Muscle layer of colon (tissue), 2 donors: ENCODE measurements at regions not wholly inside any gene's neighbourhood (a gene's known extent, or its start where the extent isn't known, plus 50 kb on each side); places are given as distances from the start of the nearest gene placed in this dataset.
A peak's percentile ranks its signal among the peaks of the same experiment; 100 is the strongest.

Source experiments
- H3K27ac ChIP-seq: one replicate; pipeline ENCODE4 v1.7.0; 2013; ENCODE audit warnings: low read depth, mild to moderate bottlenecking, low read length, moderate library complexity
- H3K27me3 ChIP-seq, 2 donors: one replicate each; pipeline ENCODE4 v1.7.0; 2013; ENCODE audit warnings: low read length in 2 of 2, mild to moderate bottlenecking in 2 of 2; ENCODE audit not compliant: insufficient read depth in 2 of 2, control insufficient read depth in 1 of 2
- H3K36me3 ChIP-seq: one replicate; pipeline ENCODE4 v1.7.0; 2013; ENCODE audit warnings: mild to moderate bottlenecking, low read length; ENCODE audit not compliant: insufficient read depth
- H3K4me1 ChIP-seq: one replicate; pipeline ENCODE4 v1.7.0; 2013; ENCODE audit warnings: mild to moderate bottlenecking, low read length; ENCODE audit not compliant: insufficient read depth
- H3K4me3 ChIP-seq, 2 donors: one replicate each; pipeline ENCODE4 v1.7.0; 2013; ENCODE audit warnings: low read length in 2 of 2, low read depth in 1 of 2, mild to moderate bottlenecking in 1 of 2, moderate library complexity in 1 of 2
- H3K9ac ChIP-seq: one replicate; pipeline ENCODE4 v1.7.0; 2013; ENCODE audit warnings: low read length
- H3K9me3 ChIP-seq: one replicate; pipeline ENCODE4 v1.7.0; 2013; ENCODE audit warnings: mild to moderate bottlenecking, low read length
- donor health status: abdominal sarcoma.
- donor health status: Adenocarcinoma of cecum.

- peaks cover 19% of the 10 kb centered on the region for H3K4me1 ChIP-seq
- no peaks in the 10 kb centered on the region for H3K36me3 ChIP-seq
- no peak overlapping the region for H3K9ac ChIP-seq
- H3K27me3 ChIP-seq: no peaks in the 10 kb centered on the region
- peak overlapping the region; percentile 42 for H3K27ac ChIP-seq
- H3K4me3 ChIP-seq: no peak overlapping the region
- no peaks in the 10 kb centered on the region for H3K9me3 ChIP-seq
Measured at GRCh38 chr17:71180801-71181385, 939.9 kb upstream of the SOX9 start.

DNA sequence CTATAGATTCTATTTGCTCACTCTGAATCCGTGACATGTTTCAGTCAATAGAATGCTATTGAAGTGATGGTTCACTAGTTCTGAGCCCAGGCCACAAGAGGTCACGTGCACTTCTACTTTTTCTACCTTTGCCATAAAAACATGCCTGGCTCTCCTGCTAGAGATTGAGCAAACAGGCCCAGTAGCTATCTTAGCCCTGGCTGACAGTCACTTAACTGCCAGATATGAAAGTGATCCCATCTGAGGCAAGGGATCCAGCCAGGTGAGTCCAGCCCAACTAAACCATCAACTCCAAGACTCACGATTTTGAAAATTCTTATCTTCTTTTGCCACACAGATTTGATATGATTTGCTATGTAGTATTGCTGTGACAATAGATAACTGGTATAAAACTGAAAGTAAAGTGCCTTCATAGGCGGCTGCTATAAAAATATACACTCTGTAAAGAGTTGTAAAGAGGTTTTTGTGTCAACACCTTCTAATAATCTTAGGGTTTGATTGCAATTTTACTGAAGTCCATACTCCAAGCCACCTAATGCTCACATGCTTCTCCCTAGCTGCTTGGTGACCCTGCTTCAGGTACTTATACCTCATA, 937.7 kb upstream of the SOX9 start:
- Histone ChIP-seq H3K27me3 (no peaks in the 10 kb centered on the region), H3K4me1 (peaks cover 11% of the 10 kb centered on the region), H3K36me3 (no peaks in the 10 kb centered on the region), H3K9me3 (no peaks in the 10 kb centered on the region), H3K27ac (no peak overlapping the region), H3K9ac (no peak overlapping the region), H3K4me3 (no peak overlapping the region)

DNA sequence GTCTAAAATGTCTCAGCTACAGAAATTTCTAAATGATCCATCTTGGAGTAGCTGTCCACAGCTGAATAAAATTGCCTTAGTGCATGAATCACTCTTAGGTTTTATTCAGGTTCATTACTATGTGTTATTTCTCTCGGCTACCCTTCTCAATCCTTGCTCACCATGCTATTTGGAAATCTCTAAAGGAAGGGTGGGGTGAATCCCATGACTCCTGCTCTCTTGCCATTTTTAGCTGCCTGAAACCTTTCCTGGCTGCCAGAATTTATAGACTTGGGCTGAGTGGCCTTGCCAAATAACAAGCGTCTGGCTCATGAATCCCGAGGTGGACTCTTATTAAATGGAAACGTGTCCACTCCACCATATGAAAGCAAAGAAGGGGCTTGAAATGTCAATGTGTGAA, 936.1 kb upstream of the SOX9 start:
- no peaks in the 10 kb centered on the region for H3K9me3 ChIP-seq
- peaks cover 11% of the 10 kb centered on the region for H3K4me1 ChIP-seq
- H3K27ac ChIP-seq: no peak overlapping the region
- H3K27me3 ChIP-seq: no peaks in the 10 kb centered on the region
- no peaks in the 10 kb centered on the region for H3K36me3 ChIP-seq
- H3K9ac ChIP-seq: no peak overlapping the region
- no peak overlapping the region for H3K4me3 ChIP-seq

DNA sequence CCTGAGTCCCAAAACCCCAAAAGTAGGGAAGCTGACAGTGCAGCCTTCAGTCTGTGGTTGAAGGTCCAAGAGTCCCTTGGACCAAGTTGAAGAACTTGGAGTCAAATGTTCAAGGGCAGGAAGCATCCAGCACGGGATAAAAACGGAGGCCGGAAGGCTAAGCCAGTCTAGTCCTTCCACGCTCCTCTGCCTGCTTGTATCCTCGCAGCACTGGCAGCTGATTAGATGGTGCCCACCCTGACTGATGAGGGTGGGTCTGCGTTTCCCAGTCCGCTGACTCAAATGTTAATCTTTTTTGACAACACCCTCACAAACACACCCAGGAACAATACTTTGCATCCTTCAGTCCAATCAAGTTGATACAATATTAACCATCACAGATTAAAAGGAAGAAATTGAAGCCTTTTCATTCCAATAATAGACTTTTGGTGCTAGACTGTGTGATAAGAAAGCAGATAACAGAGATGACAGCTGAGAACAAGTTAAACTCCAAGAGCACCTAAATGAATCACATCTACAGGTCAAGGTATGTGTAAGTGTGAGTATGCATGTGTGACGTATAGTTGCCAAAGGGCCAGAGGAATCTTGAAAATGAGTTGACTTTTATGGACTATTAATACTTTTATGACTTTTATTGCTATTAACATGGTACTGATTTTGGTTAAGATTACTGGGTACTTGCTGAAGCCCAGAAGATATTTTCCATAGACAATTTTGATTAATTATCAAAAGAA, 933.5 kb upstream of the SOX9 start:
- no peaks in the 10 kb centered on the region for H3K36me3 ChIP-seq
- H3K9me3 ChIP-seq: no peaks in the 10 kb centered on the region
- no peak overlapping the region for H3K9ac ChIP-seq
- no peak overlapping the region for H3K27ac ChIP-seq
- no peak overlapping the region for H3K4me3 ChIP-seq
- H3K27me3 ChIP-seq: no peaks in the 10 kb centered on the region
- no peaks in the 10 kb centered on the region for H3K4me1 ChIP-seq

DNA sequence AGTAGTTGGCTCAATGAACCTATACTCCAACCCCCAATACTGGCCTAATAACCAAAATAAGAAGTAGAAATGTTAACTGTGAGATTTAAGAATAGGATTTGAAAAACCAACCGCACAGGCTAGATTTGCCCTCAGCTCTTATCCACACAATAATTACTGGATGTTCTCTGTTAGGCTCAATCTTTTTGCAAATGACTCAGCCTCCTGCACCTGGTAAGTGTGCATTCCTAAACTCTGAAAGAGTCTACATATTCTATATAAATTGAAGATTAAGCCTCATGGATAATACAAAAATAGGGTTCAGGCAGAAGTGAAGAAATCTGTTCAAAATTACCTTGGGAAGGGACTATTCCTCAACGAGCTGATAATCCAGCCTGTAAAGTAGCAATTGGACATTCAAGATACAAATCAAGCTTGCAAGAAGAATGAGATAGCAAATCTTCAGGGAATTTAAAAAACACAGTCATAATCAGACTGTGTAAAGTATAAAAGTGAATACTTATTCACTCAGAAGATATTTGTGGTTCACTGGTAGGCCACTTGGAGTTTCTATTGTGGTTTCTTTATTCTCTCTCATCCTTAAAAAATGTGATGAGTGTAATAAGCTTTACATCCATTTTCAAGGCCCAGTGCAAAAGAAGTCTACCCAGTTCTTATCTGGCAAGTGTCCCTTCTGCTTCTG, 931.9 kb upstream of the SOX9 start:
- no peaks in the 10 kb centered on the region for H3K27me3 ChIP-seq
- no peaks in the 10 kb centered on the region for H3K4me1 ChIP-seq
- no peaks in the 10 kb centered on the region for H3K9me3 ChIP-seq
- no peak overlapping the region for H3K27ac ChIP-seq
- H3K9ac ChIP-seq: no peak overlapping the region
- no peak overlapping the region for H3K4me3 ChIP-seq
- no peaks in the 10 kb centered on the region for H3K36me3 ChIP-seq

DNA sequence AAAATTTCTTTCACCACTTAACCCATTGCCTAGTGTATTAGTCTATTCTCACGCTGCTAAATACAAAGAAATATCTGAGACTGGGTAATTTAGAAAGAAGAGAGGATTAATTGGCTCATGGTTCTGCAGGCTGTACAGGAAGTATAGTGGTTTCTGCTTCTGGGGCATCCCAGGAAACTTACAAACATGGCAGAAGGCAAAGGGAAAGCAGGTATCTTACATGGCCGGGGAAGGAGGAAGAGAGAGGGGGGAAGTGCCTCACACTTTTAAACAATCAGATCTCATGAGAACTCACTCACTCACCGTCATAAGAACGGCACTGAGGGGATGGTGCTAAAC, 931.4 kb upstream of the SOX9 start:
- no peak overlapping the region for H3K9ac ChIP-seq
- H3K27me3 ChIP-seq: no peaks in the 10 kb centered on the region
- no peaks in the 10 kb centered on the region for H3K9me3 ChIP-seq
- H3K4me1 ChIP-seq: no peaks in the 10 kb centered on the region
- no peak overlapping the region for H3K4me3 ChIP-seq
- no peak overlapping the region for H3K27ac ChIP-seq
- H3K36me3 ChIP-seq: no peaks in the 10 kb centered on the region

GRCh38 chr17:71192039-71192555, 928.7 kb upstream of the SOX9 start:
- Histone ChIP-seq H3K9me3 (no peaks in the 10 kb centered on the region), H3K4me1 (no peaks in the 10 kb centered on the region), H3K36me3 (no peaks in the 10 kb centered on the region), H3K9ac (no peak overlapping the region), H3K4me3 (no peak overlapping the region), H3K27me3 (no peaks in the 10 kb centered on the region), H3K27ac (no peak overlapping the region)

DNA sequence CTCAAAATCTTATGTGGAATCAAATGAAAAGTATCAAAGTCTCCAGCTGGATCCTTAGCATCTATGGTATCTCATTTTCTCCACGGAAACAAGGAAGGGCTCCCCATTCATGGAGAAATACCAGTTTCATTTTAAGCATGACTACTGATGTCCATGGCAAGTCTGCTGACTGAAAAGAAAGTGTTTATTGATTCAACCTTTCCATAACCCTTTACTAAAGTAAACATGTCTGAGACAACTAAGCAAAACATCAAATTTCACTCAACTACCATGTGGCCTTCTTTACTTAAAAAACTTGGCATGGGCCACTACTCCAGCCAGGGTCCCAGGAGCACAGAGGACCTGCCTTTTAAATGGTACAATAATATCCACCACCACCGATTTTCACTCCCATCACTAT, 928.0 kb upstream of the SOX9 start:
- H3K4me1 ChIP-seq: no peaks in the 10 kb centered on the region
- H3K9ac ChIP-seq: no peak overlapping the region
- H3K4me3 ChIP-seq: no peak overlapping the region
- H3K36me3 ChIP-seq: no peaks in the 10 kb centered on the region
- no peaks in the 10 kb centered on the region for H3K9me3 ChIP-seq
- H3K27me3 ChIP-seq: no peaks in the 10 kb centered on the region
- H3K27ac ChIP-seq: no peak overlapping the region

GRCh38 chr17:71200597-71200996, 920.2 kb upstream of the SOX9 start:
- Histone ChIP-seq H3K27me3 (no peaks in the 10 kb centered on the region), H3K4me3 (no peak overlapping the region), H3K9ac (no peak overlapping the region), H3K4me1 (no peaks in the 10 kb centered on the region), H3K9me3 (no peaks in the 10 kb centered on the region), H3K36me3 (no peaks in the 10 kb centered on the region), H3K27ac (no peak overlapping the region)

DNA sequence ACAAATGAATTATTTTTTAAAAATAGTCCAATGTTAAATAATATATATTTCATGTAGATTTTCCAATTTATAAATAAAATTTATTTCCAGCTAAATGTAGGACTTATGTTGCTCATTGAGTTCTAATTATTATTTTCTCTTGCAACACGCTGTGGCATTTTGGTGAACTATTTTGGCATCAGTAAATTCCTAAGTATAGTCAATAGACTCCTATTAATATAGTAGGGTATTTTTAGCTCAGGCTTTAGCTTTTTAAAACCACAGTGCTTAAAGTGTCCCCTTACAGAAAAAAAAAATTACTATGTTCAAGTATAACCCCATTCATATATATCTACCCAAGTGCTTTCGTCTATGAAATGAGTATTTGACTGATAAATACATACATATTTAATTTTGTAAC, 919.2 kb upstream of the SOX9 start:
- Histone ChIP-seq H3K9me3 (no peaks in the 10 kb centered on the region), H3K36me3 (no peaks in the 10 kb centered on the region), H3K27me3 (no peaks in the 10 kb centered on the region), H3K4me1 (no peaks in the 10 kb centered on the region), H3K9ac (no peak overlapping the region), H3K27ac (no peak overlapping the region), H3K4me3 (no peak overlapping the region)

DNA sequence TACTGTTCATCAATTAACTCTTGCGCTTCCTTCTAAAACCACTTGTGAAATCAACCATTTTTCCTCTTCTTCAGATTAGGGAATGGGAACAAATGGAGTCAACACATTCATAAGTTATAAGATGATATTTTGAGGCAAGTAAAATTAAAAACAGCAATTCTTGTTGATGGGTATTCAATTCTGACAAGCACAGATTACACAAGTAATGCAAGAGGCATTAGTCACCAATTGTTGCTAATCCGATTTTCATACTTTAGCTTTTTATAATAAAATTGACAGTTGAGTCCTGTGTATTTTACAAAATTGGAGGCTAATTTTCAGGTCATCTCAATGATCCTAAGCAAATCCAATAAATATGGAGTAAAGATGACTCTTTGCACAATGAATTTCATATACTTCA, 918.4 kb upstream of the SOX9 start:
- H3K27me3 ChIP-seq: no peaks in the 10 kb centered on the region
- H3K36me3 ChIP-seq: no peaks in the 10 kb centered on the region
- no peak overlapping the region for H3K27ac ChIP-seq
- no peaks in the 10 kb centered on the region for H3K9me3 ChIP-seq
- no peak overlapping the region for H3K4me3 ChIP-seq
- H3K9ac ChIP-seq: no peak overlapping the region
- H3K4me1 ChIP-seq: no peaks in the 10 kb centered on the region
